ENCODE measurements at regions not wholly inside any gene's neighbourhood (a gene's known extent, or its start where the extent isn't known, plus 50 kb on each side); places are given as distances from the start of the nearest gene placed in this dataset.
A peak's percentile ranks its signal among the peaks of the same experiment; 100 is the strongest.

DNA sequence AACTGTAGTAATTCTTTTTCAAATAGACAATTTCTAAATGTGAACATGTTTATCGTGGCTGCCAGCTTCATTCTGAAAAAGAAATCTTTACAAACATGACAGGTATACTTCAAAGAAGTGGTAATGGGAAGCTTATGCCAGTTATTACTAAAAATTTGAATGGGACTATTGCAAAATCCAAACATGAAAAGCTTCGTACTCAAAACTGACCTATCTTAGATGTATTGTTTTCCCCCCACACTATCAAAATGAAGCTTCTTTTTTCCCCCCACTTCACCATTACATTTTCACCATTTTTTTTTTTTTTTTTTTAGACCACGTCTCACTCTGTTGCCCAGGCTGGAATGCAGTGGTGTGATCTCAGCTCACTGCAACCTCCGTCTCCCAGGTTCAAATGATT is 50.4 kb upstream of the SERTAD2 start:
- no peak for DNase-seq

GRCh38 chr2:64704996-64705395 is 51.3 kb upstream of the SERTAD2 start:
- no peak for DNase-seq

GRCh38 chr2:64707276-64707675 is 53.6 kb upstream of the SERTAD2 start:
- DNase-seq = no peak

DNA sequence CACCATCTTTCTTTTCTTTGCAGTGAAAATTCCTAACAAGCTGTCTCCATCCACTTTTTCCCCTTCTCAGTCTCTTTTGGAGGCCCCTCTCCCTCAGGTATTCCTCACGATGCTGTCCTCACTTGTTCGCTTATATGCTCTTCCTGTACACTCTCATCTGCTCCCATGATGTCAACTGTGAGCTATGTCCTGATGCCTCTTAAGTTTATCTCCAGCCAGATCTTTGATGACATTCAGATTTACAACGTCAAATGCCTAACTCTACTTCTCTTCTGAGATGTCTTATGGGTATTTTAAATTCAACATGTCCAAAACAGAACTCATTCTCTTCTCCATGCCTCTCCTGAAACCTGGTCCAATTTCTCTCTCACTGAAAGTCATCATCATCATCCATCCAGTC is 55.1 kb upstream of the SERTAD2 start:
- no peak for DNase-seq

- DNase-seq = no peak
These were observed 57.6 kb upstream of the SERTAD2 start for GRCh38 chr2:64711252-64711800.

GRCh38 chr2:64713686-64714085 is 60.0 kb upstream of the SERTAD2 start:
- no peak for DNase-seq

- DNase-seq = no peak
These were observed 62.9 kb upstream of the SERTAD2 start for GRCh38 chr2:64716569-64716968.

GRCh38 chr2:64718250-64718885 is 64.7 kb upstream of the SERTAD2 start:
- no peak for DNase-seq

DNA sequence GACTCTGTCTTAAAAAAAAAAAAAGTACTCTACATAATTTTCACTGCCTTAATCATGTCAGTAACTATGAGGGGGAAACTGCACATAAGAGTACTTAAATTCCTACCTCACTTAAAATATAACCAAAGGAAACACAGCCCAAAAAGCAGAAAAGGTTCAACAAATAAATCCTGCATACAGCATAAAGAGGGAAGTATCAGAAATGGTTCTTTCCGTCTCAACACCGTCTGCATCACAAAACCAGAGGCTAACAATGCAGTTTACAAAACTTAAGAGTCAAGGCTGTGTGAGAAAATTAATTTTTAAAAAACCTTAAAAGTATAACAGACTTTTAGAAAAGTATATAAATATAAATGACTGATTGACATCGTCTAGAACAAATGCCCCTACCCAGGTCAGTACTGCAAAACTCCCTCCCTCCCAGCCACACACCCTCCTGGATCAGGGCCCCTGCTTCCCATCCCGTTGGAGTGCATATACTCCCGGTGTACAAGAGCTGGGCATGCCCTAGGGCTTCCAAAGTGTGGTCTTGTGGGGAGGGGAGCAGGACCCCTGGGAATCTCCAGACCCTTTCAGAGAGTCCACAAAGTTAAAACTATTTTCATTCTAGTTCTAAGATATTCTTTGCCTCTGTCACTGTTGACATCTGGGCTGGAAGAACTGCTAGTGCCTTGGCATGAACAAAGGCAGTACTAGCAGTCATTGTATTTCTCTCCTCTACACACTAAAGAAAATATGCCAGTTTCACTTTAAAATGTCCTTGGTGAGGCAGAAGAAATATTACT is 67.0 kb upstream of the SERTAD2 start:
- no peak for DNase-seq

DNA sequence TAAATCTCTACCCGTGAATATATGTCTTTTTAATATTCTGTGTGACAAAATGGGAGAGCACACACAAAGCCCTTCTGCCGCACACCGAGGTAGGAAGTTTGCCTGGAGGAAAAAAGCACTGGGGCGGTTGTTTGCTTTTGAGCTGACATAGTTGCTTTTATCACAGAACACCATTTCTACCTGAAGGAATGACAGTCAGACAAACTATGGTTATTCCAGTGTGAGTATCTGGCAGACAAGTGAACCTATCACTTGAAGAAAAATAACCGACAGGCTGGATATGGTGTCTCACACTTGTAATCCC is 67.6 kb upstream of the SERTAD2 start:
- DNase-seq = no peak

- DNase-seq = no peak
These were observed 68.8 kb upstream of the SERTAD2 start for GRCh38 chr2:64722291-64723044.

DNA sequence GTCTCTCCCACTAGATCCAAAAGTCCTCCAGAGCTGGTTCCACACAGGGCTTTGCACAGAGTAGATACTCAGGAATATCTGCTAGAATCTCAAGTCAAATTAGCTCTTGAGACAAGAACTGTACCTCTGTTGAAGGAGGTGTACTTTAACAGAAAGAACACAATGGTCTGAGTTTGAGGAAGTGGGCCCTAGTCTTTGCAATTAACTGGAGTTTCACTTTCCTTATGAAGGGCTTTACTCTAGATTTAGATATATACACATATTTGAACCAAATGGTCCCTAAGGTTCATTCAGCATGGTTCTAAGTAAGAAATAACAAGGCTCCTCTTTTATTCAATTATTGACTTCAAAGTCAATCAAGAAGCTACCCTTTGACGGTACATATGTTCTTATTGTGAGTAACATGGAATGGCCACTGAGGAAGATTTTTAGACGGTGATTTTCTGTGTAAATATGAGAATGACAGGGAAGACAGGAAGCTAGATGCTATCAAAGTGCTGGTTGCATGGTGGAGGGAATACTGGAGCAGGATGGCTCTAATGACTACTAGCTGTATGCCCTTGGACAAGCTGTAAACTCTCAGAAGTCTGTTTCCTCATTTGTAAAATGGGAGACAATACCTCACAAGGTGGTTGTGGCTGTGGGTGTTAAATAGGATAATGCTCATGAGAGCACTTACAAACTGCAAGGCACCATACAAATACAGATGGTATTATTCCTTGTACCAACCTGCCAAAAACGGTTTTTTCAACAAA is 73.5 kb upstream of the SERTAD2 start:
- DNase-seq = no peak

- DNase-seq = peak; percentile 7
These were observed 74.2 kb upstream of the SERTAD2 start for GRCh38 chr2:64727843-64728463.

DNA sequence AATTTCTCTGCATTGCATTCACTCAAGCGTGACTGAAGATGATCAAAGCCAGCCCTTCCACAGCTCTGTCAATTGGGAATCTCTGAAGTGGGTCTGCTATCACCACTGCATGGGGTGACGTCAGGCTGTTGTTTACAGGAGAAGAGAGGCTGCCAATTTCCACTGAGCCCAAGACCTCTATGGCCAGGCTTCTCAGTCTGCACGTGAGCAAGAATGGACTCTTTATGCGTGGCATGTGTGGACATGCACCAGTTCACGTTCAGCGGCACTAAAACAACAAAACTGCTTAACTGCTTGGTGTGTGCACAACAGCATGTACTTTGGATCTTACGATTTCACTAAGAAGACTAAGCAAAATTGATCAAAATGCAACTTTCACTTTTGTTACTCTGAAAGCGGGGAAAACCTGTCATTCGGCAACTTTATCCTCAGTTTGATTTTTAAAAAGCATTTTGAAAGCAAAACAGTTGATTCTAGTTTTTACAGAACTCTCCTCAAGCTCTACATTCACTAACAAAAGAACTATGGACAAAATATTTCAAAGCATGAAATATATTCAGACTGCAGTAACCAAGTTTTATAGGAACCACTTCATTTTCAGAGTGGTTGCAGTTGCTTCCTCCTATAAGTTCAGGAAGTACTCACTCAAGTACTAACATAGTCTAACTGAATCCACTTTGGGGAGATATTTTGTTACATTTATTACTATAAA is 77.0 kb upstream of the SERTAD2 start:
- peak; percentile 37 for DNase-seq

DNA sequence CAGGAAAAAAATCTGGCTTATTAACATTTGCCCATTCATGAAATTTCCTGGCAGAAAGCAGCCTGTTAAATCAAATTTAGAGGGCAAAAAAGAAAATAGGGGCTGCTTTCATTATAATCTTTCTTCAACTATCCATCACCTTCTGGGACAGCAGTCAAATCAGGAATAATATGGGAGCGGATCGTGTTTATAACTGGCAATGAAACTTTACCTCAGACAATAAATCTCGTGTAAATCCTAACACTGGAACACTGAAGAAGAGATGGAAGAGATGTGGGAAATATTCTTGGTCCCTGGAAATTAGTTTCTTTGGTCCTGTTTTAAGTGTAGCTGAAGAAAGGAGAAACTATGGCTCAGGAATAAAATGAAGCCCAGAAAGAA is 77.5 kb upstream of the SERTAD2 start:
- DNase-seq = no peak

GRCh38 chr2:64731746-64732145 is 78.0 kb upstream of the SERTAD2 start:
- DNase-seq = no peak

DNA sequence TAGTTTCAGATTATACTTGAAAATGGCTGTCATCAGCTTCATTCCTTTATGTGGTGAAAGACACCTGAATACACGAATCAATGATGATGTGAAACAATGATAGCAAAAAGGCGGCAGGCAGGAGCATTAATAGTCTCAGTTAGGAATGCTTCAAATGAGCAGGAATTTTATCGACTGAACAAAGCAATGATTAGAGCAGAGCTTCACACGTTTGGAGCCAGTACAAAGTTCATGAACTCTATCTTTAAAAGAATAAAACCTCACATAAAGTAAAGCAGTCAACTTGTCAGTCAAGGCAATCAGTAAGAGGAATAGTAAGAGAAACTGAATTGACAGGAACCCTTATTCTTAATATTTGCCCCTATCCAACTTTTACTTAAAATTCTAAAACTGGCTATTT is 78.4 kb upstream of the SERTAD2 start:
- DNase-seq = no peak

DNA sequence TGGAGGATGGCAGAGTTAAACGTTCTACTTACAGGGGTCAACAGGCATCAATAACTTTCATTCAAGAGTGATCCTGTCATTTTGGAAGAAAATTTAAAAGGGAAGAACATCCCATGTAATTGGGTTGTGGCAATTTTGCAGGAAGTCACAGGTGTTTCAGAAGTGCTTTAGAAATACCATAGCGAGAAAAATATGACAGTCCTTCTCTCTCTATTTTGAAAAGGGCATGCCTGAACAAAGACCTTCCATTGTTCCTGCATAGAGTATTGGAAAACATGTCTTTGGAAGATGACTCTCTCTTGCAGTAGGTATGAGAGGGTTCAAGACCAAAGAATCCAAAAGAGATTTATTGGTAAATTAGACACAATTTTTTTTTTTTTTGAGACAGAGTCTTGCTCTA is 81.8 kb upstream of the SERTAD2 start:
- no peak for DNase-seq

GRCh38 chr2:64737547-64737946 is 83.8 kb upstream of the SERTAD2 start:
- DNase-seq = no peak

GRCh38 chr2:64738026-64738425 is 84.3 kb upstream of the SERTAD2 start:
- DNase-seq = no peak

DNA sequence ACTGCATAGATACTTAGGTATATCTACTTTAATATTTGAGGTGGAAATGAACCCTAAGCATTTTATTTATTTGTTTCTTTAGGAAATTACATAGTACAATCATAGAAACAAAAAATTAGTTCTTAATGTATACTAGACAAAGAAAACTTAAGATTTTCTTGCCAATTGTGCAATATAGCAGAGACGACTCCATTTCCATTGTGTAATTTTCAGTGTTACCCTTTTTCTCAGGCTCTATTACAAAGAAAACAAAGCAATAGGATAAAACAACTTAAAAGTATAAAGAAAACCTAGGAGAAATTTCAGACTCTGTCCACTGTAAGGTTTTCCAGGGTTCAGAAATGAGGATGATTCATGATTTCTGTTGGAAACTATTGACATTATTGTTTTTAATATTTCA is 89.0 kb upstream of the SERTAD2 start:
- no peak for DNase-seq

DNA sequence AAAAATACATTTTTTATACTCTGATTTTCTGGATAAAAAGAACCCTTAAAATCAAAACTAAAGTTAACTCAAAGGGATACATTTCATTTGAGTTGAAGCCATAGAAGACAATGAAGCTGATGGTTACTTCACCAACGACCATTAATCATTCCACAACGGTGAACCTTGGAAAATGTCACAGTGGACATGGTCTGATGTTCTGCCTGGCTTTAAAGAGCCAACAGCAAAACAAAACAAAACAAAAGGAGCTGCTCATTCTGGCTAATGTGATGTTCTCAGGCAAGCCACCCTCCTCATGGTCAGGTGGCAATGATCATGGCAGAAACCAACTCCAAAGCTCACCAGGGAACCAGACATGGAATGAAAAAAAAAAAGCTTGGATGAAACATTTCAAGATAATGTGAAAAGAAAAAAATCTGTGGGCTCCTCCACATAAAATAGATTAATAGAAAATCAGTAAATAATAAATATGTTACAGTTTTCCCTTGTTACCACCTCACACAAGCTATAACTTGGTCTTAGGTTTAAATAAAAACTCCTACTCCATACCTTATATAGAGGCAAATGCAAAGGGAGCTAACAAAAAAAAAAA is 90.1 kb upstream of the SERTAD2 start:
- DNase-seq = no peak
